Mucosa of stomach (tissue), 1 donor: ENCODE measurements at regions not wholly inside any gene's neighbourhood (a gene's known extent, or its start where the extent isn't known, plus 50 kb on each side); places are given as distances from the start of the nearest gene placed in this dataset.
"Not testable (repeated sequence)": the region's sequence is repeated elsewhere in the genome, so short reads cannot be mapped to it uniquely, and the experiment has no call there.

Experiments used
- H3K27me3 ChIP-seq: one replicate; pipeline ENCODE4 v1.7.0; 2013; ENCODE audit warnings: mild to moderate bottlenecking, low read length; ENCODE audit not compliant: control insufficient read depth, insufficient read depth
- H3K36me3 ChIP-seq: one replicate; pipeline ENCODE4 v1.7.0; 2013; ENCODE audit warnings: low read length; ENCODE audit not compliant: control insufficient read depth, insufficient read depth
- H3K4me1 ChIP-seq: one replicate; pipeline ENCODE4 v1.7.0; 2013; ENCODE audit warnings: mild to moderate bottlenecking, low read length; ENCODE audit not compliant: control insufficient read depth, insufficient read depth
- H3K4me3 ChIP-seq: one replicate; pipeline ENCODE4 v1.7.0; 2013; ENCODE audit warnings: low read length
- H3K9ac ChIP-seq: one replicate; pipeline ENCODE4 v1.7.0; 2013; ENCODE audit warnings: mild to moderate bottlenecking, low read length, moderate library complexity
- H3K9me3 ChIP-seq: one replicate; pipeline ENCODE4 v1.7.0; 2013; ENCODE audit warnings: mild to moderate bottlenecking, low read length, moderate library complexity; ENCODE audit not compliant: control insufficient read depth
- donor health status: Pancreatic carcinoma.

- H3K9ac ChIP-seq: no peak overlapping the region
- no peaks in the 10 kb centered on the region for H3K27me3 ChIP-seq
- H3K4me1 ChIP-seq: no peaks in the 10 kb centered on the region
- no peaks in the 10 kb centered on the region for H3K36me3 ChIP-seq
- no peak overlapping the region for H3K4me3 ChIP-seq
- H3K9me3 ChIP-seq: no peaks in the 10 kb centered on the region
Observed at GRCh38 chr7:91383053-91383904, 119.0 kb downstream of the FZD1 start.

- H3K36me3 ChIP-seq: no peaks in the 10 kb centered on the region
- no peaks in the 10 kb centered on the region for H3K4me1 ChIP-seq
- H3K9me3 ChIP-seq: no peaks in the 10 kb centered on the region
- H3K9ac ChIP-seq: no peak overlapping the region
- H3K27me3 ChIP-seq: no peaks in the 10 kb centered on the region
- H3K4me3 ChIP-seq: no peak overlapping the region
Observed at GRCh38 chr7:91383905-91384274, 119.7 kb downstream of the FZD1 start.

- not testable (repeated sequence) for H3K36me3 ChIP-seq, H3K4me1 ChIP-seq, H3K9me3 ChIP-seq, H3K4me3 ChIP-seq, H3K27me3 ChIP-seq, H3K9ac ChIP-seq
Observed at GRCh38 chr7:91394757-91395156, 130.5 kb downstream of the FZD1 start.

GRCh38 chr7:91395313-91395712 lies 131.1 kb downstream of the FZD1 start:
- H3K4me3 ChIP-seq, H3K27me3 ChIP-seq, H3K9me3 ChIP-seq, H3K9ac ChIP-seq, H3K36me3 ChIP-seq, H3K4me1 ChIP-seq: not testable (repeated sequence)

- Histone ChIP-seq H3K4me3 (no peak overlapping the region), H3K36me3 (no peaks in the 10 kb centered on the region), H3K9me3 (no peaks in the 10 kb centered on the region), H3K9ac (no peak overlapping the region), H3K4me1 (no peaks in the 10 kb centered on the region), H3K27me3 (no peaks in the 10 kb centered on the region)
Observed at GRCh38 chr7:91397096-91397495, 132.9 kb downstream of the FZD1 start.

GRCh38 chr7:91397612-91398011 lies 133.4 kb downstream of the FZD1 start:
- Histone ChIP-seq H3K4me1 (no peaks in the 10 kb centered on the region), H3K27me3 (no peaks in the 10 kb centered on the region), H3K9ac (no peak overlapping the region), H3K4me3 (no peak overlapping the region), H3K9me3 (no peaks in the 10 kb centered on the region), H3K36me3 (no peaks in the 10 kb centered on the region)

- Histone ChIP-seq H3K9ac (no peak overlapping the region), H3K36me3 (no peaks in the 10 kb centered on the region), H3K4me3 (no peak overlapping the region), H3K27me3 (no peaks in the 10 kb centered on the region), H3K4me1 (no peaks in the 10 kb centered on the region), H3K9me3 (no peaks in the 10 kb centered on the region)
Observed at GRCh38 chr7:91398341-91398740, 134.1 kb downstream of the FZD1 start.

GRCh38 chr7:91405092-91405788 lies 141.0 kb downstream of the FZD1 start:
- Histone ChIP-seq H3K36me3 (no peaks in the 10 kb centered on the region), H3K4me3 (no peak overlapping the region), H3K27me3 (no peaks in the 10 kb centered on the region), H3K9ac (no peak overlapping the region), H3K9me3 (no peaks in the 10 kb centered on the region), H3K4me1 (no peaks in the 10 kb centered on the region)

- not testable (repeated sequence) for H3K4me1 ChIP-seq, H3K4me3 ChIP-seq, H3K9me3 ChIP-seq, H3K27me3 ChIP-seq, H3K9ac ChIP-seq, H3K36me3 ChIP-seq
Observed at GRCh38 chr7:91405873-91406272, 141.6 kb downstream of the FZD1 start.

GRCh38 chr7:91407942-91408341 lies 143.7 kb downstream of the FZD1 start:
- no peaks in the 10 kb centered on the region for H3K4me1 ChIP-seq
- H3K4me3 ChIP-seq: no peak overlapping the region
- no peak overlapping the region for H3K9ac ChIP-seq
- no peaks in the 10 kb centered on the region for H3K27me3 ChIP-seq
- no peaks in the 10 kb centered on the region for H3K36me3 ChIP-seq
- H3K9me3 ChIP-seq: no peaks in the 10 kb centered on the region

GRCh38 chr7:91408388-91409154 lies 144.3 kb downstream of the FZD1 start:
- Histone ChIP-seq H3K9ac (no peak overlapping the region), H3K27me3 (no peaks in the 10 kb centered on the region), H3K4me1 (no peaks in the 10 kb centered on the region), H3K9me3 (no peaks in the 10 kb centered on the region), H3K4me3 (no peak overlapping the region), H3K36me3 (no peaks in the 10 kb centered on the region)

GRCh38 chr7:91411060-91411459 lies 146.8 kb downstream of the FZD1 start:
- no peaks in the 10 kb centered on the region for H3K27me3 ChIP-seq

More at GRCh38 chr7:91411060-91411459, 146.8 kb downstream of the FZD1 start:
- Histone ChIP-seq H3K4me3 (no peak overlapping the region), H3K36me3 (no peaks in the 10 kb centered on the region), H3K4me1 (no peaks in the 10 kb centered on the region), H3K9ac (no peak overlapping the region), H3K9me3 (no peaks in the 10 kb centered on the region)
